Smooth muscle cell (in vitro differentiated cells): ENCODE measurements at regions not wholly inside any gene's neighbourhood (a gene's known extent, or its start where the extent isn't known, plus 50 kb on each side); places are given as distances from the start of the nearest gene placed in this dataset.

Experiments used
- DNase-seq: peaks from one replicate; lab custom pipeline; 2025; ENCODE audit not compliant: unreplicated experiment; lab: John Stamatoyannopoulos, UW
- H2AFZ ChIP-seq: fragments of 200-600 bp; sonication (generic); 2 replicates; pipeline ENCODE4 v1.6.0; 2016; ENCODE audit warnings: antibody characterized with exemption, low read depth, mild to moderate bottlenecking
- H3F3A ChIP-seq: fragments of 200-600 bp; sonication (generic); 2 replicates; pipeline ENCODE4 v1.6.0; 2017; ENCODE audit warnings: antibody characterized with exemption, low read depth
- H3K27ac ChIP-seq: fragments of 200-600 bp; sonication (generic); 2 replicates; pipeline ENCODE4 v1.5.1; 2016; ENCODE audit warnings: low read depth, mild to moderate bottlenecking
- H3K27me3 ChIP-seq: fragments of 200-600 bp; sonication (generic); 2 replicates; pipeline ENCODE4 v1.6.1; 2016; ENCODE audit warnings: low read depth, mild to moderate bottlenecking
- H3K36me3 ChIP-seq: fragments of 200-600 bp; sonication (generic); 2 replicates; pipeline ENCODE4 v1.5.1; 2016; ENCODE audit warnings: low read depth
- H3K4me1 ChIP-seq: fragments of 200-600 bp; sonication (generic); 2 replicates; pipeline ENCODE4 v1.5.1; 2016; ENCODE audit warnings: low read depth
- H3K4me2 ChIP-seq: fragments of 200-600 bp; sonication (generic); 2 replicates; pipeline ENCODE4 v1.6.0; 2016; ENCODE audit warnings: mild to moderate bottlenecking
- H3K4me3 ChIP-seq: fragments of 200-600 bp; sonication (generic); 2 replicates; pipeline ENCODE4 v1.5.1; 2016; ENCODE audit warnings: mild to moderate bottlenecking
- H3K79me2 ChIP-seq: fragments of 200-600 bp; sonication (generic); 2 replicates; pipeline ENCODE4 v1.6.0; 2016; ENCODE audit warnings: low read depth, mild to moderate bottlenecking
- H3K9ac ChIP-seq: fragments of 200-600 bp; sonication (generic); 2 replicates; pipeline ENCODE4 v1.6.0; 2016; ENCODE audit warnings: low read depth
- H3K9me3 ChIP-seq: fragments of 200-600 bp; sonication (generic); replicated peaks from 2 replicates; pipeline ENCODE4 v1.5.1; 2016; ENCODE audit warnings: low read depth
- H4K20me1 ChIP-seq: fragments of 200-600 bp; sonication (generic); 2 replicates; pipeline ENCODE4 v1.6.0; 2016; ENCODE audit warnings: low read depth
- WGBS: methylation state at CpG from one replicate; pipeline ENCODE4 v1.1.7; 2016; ENCODE audit warnings: low lambda C conversion rate; 5-methylcytosine and 5-hydroxymethylcytosine counted together
- TF ChIP-seq, protein P1 (sequence below): fragments of 200-600 bp; sonication (generic); IDR thresholded peaks from 2 replicates; pipeline ENCODE4 v1.5.1; 2017; ENCODE audit warnings: borderline replicate concordance, mild to moderate bottlenecking, antibody characterized with exemption; ENCODE audit not compliant: insufficient read depth, poor library complexity, severe bottlenecking

DNA sequence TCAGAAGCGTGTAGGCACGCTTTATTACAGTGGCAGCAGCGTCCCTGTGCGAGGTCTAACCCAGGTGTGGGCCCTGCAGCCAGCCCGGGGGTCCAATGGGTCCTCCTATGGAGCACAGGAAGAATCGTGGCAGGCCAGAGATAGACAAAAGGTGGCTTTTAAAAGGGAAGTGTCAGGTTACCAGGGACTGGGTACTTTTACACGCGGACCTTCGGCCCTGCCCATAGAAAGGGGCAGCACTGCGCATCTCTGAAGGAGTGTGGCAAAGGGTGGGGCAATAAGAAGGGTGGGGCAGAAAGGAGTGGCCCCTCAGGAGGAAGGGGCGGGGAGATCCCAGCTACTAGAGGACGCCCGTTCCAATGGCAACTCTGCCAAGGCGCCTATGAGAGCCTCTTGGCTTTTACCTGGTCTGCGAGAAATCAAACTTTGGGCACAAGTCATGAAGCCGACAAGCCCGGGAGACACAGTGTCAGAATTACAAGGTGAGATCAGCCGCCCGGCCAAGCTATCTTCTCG lies 1419.8 kb downstream of the UQCRFS1 start:
- no peak for DNase-seq
- Histone ChIP-seq H3K9ac (peak overlapping the region; percentile 32), H3K9me3 (no peaks in the 10 kb centered on the region), H3K27ac (peak overlapping the region; percentile 57), H3K36me3 (no peaks in the 10 kb centered on the region), H4K20me1 (peaks cover 32% of the 10 kb centered on the region), H3K4me3 (peak overlapping the region; percentile 95), H2AFZ (peak overlapping the region; percentile 100), H3F3A (no peaks in the 10 kb centered on the region), H3K79me2 (peaks cover 75% of the 10 kb centered on the region), H3K27me3 (no peaks in the 10 kb centered on the region), H3K4me1 (peaks cover 17% of the 10 kb centered on the region), H3K4me2 (peak overlapping the region; percentile 94)
- TF ChIP-seq, protein P1, sequence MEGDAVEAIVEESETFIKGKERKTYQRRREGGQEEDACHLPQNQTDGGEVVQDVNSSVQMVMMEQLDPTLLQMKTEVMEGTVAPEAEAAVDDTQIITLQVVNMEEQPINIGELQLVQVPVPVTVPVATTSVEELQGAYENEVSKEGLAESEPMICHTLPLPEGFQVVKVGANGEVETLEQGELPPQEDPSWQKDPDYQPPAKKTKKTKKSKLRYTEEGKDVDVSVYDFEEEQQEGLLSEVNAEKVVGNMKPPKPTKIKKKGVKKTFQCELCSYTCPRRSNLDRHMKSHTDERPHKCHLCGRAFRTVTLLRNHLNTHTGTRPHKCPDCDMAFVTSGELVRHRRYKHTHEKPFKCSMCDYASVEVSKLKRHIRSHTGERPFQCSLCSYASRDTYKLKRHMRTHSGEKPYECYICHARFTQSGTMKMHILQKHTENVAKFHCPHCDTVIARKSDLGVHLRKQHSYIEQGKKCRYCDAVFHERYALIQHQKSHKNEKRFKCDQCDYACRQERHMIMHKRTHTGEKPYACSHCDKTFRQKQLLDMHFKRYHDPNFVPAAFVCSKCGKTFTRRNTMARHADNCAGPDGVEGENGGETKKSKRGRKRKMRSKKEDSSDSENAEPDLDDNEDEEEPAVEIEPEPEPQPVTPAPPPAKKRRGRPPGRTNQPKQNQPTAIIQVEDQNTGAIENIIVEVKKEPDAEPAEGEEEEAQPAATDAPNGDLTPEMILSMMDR, result no peak
- 1% methylated on average over 20 of the region's 20 CpGs for WGBS

GRCh38 chr19:27792576-27793127 lies 1420.3 kb downstream of the UQCRFS1 start:
- no peak for DNase-seq
- H3K27me3 ChIP-seq, result no peaks in the 10 kb centered on the region
- peak overlapping the region; percentile 100 for H2AFZ ChIP-seq
- peak overlapping the region; percentile 94 for H3K4me2 ChIP-seq
- TF ChIP-seq, protein P1, result no peak
- H4K20me1 ChIP-seq, result peaks cover 31% of the 10 kb centered on the region
- no peaks in the 10 kb centered on the region for H3K9me3 ChIP-seq
- H3K36me3 ChIP-seq, result no peaks in the 10 kb centered on the region
- H3K27ac ChIP-seq, result peak overlapping the region; percentile 57
- 6% methylated on average over 6 of the region's 6 CpGs for WGBS
- H3K4me1 ChIP-seq, result peaks cover 17% of the 10 kb centered on the region
- H3K79me2 ChIP-seq, result peaks cover 80% of the 10 kb centered on the region
- H3K4me3 ChIP-seq, result peak overlapping the region; percentile 95
- peak overlapping the region; percentile 32 for H3K9ac ChIP-seq
- no peaks in the 10 kb centered on the region for H3F3A ChIP-seq

DNA sequence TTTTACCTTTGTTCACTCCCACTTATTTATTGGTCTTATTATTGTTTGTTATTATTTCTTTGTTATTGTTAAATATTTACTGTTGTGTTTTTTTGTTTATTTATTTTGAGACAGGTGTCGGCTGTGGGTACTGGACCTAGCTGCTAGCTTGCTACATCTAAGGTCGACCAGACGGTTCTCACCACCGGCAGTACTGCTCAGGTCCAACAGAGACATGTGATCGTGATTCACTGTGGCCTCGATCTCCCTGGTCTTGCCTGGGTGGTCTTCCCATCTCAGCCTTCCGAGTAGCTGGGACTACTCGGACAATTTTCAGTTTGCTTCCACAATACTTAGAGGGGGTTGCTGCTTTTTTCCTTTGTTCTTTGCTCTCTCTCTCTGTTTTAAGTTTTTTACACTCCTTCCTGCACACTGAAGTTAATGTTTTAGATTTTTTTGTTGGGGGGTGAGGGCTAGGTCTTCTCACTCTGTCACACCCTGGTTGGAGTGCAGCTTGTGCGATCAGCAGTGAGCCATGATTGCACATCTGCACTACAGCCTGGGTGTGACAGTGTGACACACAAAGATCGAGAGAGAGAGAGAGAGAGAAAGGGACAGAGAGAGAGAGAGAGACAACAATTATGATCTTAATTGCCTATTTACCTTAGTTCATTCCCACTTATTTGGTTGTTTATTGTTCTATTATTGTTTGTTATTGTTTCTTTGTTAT lies 1432.4 kb downstream of the UQCRFS1 start:
- Histone ChIP-seq H3K79me2 (peaks cover 67% of the 10 kb centered on the region), H3F3A (no peaks in the 10 kb centered on the region), H3K9me3 (no peaks in the 10 kb centered on the region), H3K4me3 (no peak overlapping the region), H3K4me1 (no peaks in the 10 kb centered on the region), H3K36me3 (peaks cover 12% of the 10 kb centered on the region), H3K27ac (no peak overlapping the region), H2AFZ (no peak overlapping the region), H3K9ac (no peak overlapping the region), H3K27me3 (no peaks in the 10 kb centered on the region), H4K20me1 (peaks cover 19% of the 10 kb centered on the region), H3K4me2 (no peak overlapping the region)
- no peak for DNase-seq
- TF ChIP-seq, protein P1, result no peak
- 88% methylated on average over 10 of the region's 10 CpGs for WGBS
